Endothelial cell (in vitro differentiated cells): ENCODE measurements at regions not wholly inside any gene's neighbourhood (a gene's known extent, or its start where the extent isn't known, plus 50 kb on each side); places are given as distances from the start of the nearest gene placed in this dataset.

Experiments
- DNase-seq: peaks from one replicate; pipeline ENCODE4 v3.0.0; 2021; ENCODE audit warnings: low spot score
- H3K27ac Mint-ChIP-seq: one replicate; pipeline ENCODE4 v1.8.0; 2021; ENCODE audit warnings: mixed read lengths, inconsistent platforms; ENCODE audit not compliant: unreplicated experiment
- H3K27me3 Mint-ChIP-seq: one replicate; pipeline ENCODE4 v1.8.0; 2021; ENCODE audit warnings: mild to moderate bottlenecking, moderate library complexity, mixed read lengths, inconsistent platforms; ENCODE audit not compliant: unreplicated experiment
- H3K36me3 Mint-ChIP-seq: one replicate; pipeline ENCODE4 v1.8.0; 2021; ENCODE audit warnings: mild to moderate bottlenecking, low read depth, mixed read lengths, inconsistent platforms; ENCODE audit not compliant: unreplicated experiment
- H3K4me1 Mint-ChIP-seq: one replicate; pipeline ENCODE4 v1.8.0; 2021; ENCODE audit warnings: mild to moderate bottlenecking, mixed read lengths, inconsistent platforms; ENCODE audit not compliant: unreplicated experiment
- H3K4me3 Mint-ChIP-seq: one replicate; pipeline ENCODE4 v1.8.0; 2021; ENCODE audit warnings: mild to moderate bottlenecking, mixed read lengths, inconsistent platforms; ENCODE audit not compliant: unreplicated experiment
- H3K9me3 Mint-ChIP-seq: one replicate; pipeline ENCODE4 v1.8.0; 2021; ENCODE audit warnings: mixed read lengths, inconsistent platforms; ENCODE audit not compliant: unreplicated experiment
- CTCF ChIP-seq: fragments of 200-600 bp; sonication (generic); IDR thresholded peaks from one replicate; pipeline ENCODE4 v1.5.0; 2021; ENCODE audit warnings: antibody characterized with exemption; ENCODE audit not compliant: unreplicated experiment

DNA sequence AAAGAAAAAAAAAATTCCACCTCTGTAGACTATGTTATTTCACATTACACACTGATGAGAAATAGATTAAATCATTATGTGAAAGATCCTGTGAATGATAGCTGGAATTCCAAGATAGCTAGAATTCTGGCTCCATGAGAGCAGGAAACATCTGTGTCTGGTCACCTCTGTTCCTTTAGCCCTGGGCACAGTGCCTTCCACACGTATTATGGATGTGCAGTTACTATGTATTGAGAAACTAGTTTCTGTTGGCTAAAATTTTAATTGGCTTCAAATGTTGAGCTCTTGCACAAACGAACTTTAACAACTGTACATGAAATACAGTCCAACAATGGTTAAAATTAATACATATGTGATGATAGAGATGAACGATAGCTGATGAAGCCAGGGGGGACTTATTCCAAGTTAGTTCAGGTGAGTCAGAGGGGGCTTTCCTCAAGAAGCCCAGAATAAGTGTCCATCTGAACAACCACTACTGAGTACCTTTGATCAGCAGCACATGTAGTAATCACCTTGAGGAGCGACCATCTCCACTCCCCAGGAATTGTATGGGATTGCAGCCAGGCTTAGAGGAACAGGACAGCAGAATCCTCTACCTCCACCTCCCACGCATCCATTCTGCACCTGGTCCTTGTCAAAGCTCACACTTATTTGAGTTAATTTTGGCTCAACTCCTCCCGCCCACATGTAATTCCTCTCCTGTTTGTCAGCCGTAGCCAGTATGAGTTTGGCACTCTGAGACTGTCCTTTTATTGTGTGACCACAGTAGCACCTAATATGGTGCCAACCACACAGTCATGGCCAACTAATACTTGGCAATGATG lies 68.6 kb downstream of the NABP1 start:
- DNase-seq: no peak
- Mint-ChIP-seq H3K36me3 (peaks cover 4% of the 10 kb centered on the region), H3K27me3 (no peaks in the 10 kb centered on the region), H3K4me3 (no peak overlapping the region), H3K9me3 (no peaks in the 10 kb centered on the region), H3K27ac (no peak overlapping the region), H3K4me1 (no peaks in the 10 kb centered on the region)
- no peak for TF ChIP-seq CTCF

GRCh38 chr2:191747170-191747530 lies 69.2 kb downstream of the NABP1 start:
- no peaks in the 10 kb centered on the region for H3K4me1 Mint-ChIP-seq
- H3K4me3 Mint-ChIP-seq: no peak overlapping the region
- H3K36me3 Mint-ChIP-seq: peaks cover 4% of the 10 kb centered on the region
- no peak for DNase-seq
- no peak overlapping the region for H3K27ac Mint-ChIP-seq
- no peaks in the 10 kb centered on the region for H3K9me3 Mint-ChIP-seq
- H3K27me3 Mint-ChIP-seq: no peaks in the 10 kb centered on the region
- TF ChIP-seq CTCF: no peak

DNA sequence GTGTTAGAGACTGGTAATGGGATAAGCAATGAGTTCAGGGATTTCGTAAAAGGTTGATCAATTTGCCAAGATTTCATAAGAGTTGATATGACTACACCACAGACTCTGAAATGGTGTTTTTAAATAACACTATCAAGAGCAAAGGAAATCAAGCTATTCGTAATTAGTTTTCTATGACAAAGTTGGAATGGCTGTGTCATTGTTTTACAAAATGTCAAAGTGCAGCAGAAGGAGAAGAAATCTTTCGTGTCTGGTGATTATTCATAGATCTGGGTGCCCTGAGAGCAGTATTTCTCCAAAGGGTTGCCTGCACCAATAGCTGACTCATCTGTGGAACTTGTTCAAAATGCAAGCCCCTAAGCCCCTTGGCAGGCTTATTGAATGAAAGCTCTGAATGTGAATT lies 70.1 kb downstream of the NABP1 start:
- Mint-ChIP-seq H3K4me3 (no peak overlapping the region), H3K9me3 (no peaks in the 10 kb centered on the region), H3K27ac (no peak overlapping the region), H3K4me1 (no peaks in the 10 kb centered on the region), H3K27me3 (no peaks in the 10 kb centered on the region), H3K36me3 (peaks cover 3% of the 10 kb centered on the region)
- DNase-seq: no peak
- TF ChIP-seq CTCF: no peak

DNA sequence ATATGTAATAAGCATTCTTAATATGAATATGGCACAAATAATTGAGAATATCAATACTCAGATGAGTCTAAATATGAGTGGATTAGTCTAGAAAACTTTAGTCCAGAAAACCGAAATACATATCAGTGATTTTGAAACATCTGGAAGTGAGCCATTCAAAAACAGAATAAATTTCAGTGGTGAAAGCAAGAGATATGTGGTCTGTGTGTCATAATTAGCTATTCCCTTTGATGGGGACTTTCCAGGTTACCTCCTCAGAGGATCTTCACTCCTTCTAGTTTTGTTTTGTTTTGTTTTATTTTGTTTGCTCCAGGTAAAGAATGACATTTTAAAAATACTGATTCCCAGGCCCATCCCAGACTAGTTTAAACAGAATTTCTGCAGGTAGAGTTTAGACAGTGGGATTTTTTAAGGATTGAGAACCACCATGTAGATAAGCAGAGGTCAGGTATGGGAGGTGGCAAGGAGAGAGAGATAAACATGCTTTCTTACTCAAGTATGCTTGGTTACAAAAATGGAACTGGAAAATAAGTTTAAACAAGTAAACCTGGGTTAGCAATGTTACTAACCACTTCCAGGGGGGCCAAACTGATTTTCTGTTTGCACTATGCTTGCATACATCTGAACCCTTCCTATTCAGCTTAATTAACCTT lies 70.7 kb downstream of the NABP1 start:
- DNase-seq: no peak

More for the DNA sequence above, 70.7 kb downstream of the NABP1 start:
- Mint-ChIP-seq H3K27me3 (no peaks in the 10 kb centered on the region), H3K36me3 (no peaks in the 10 kb centered on the region), H3K4me1 (no peaks in the 10 kb centered on the region), H3K9me3 (no peaks in the 10 kb centered on the region), H3K27ac (no peak overlapping the region), H3K4me3 (no peak overlapping the region)
- no peak for TF ChIP-seq CTCF
